B cell (primary cell): ENCODE measurements at regions not wholly inside any gene's neighbourhood (a gene's known extent, or its start where the extent isn't known, plus 50 kb on each side); places are given as distances from the start of the nearest gene placed in this dataset.

ENCODE experiments used
- ATAC-seq: fragments of 200-7000 bp; cut with Tn5 transposase; one replicate; pipeline ENCODE4 v1.10.0; 2021; ENCODE audit warnings: low read depth, mild to moderate bottlenecking, moderate number of reproducible peaks, moderate library complexity
- CTCF ChIA-PET: fragments of 350-600 bp; sonication (Branson Sonifier 250); formaldehyde crosslinking; loops from one replicate; lab custom pipeline; 2021; ENCODE audit warnings: antibody characterized with exemption, inconsistent platforms; lab: Charles Lee
- POLR2A ChIA-PET: fragments of 350-600 bp; sonication (Branson Sonifier 250); formaldehyde crosslinking; loops from one replicate; lab custom pipeline; 2021; ENCODE audit warnings: antibody characterized with exemption; lab: Charles Lee
- DNase-seq: peaks from one replicate; pipeline ENCODE4 v3.0.0; 2013
- H2AFZ ChIP-seq: 2 replicates; pipeline ENCODE4 v1.6.1; 2012; ENCODE audit warnings: mild to moderate bottlenecking, low read depth, low read length; ENCODE audit not compliant: insufficient read depth, poor library complexity, severe bottlenecking
- H3K27ac ChIP-seq, 2 donors: 1 replicate in 1 of 2; 2 replicates in 1 of 2; pipeline ENCODE4 v1.5.1; 2012 to 2013; ENCODE audit warnings: low read length in 2 of 2, mild to moderate bottlenecking in 2 of 2, moderate library complexity in 1 of 2
- H3K27me3 ChIP-seq, 4 experiments: fragments of 200-600 bp in 1 of 4; sonication (generic) in 1 of 4; replicated peaks in 1 of 4; 1 replicate in 2 of 4; 2 replicates in 2 of 4; pipeline versions ENCODE4 v1.6.1 to v1.7.0; 2013 to 2016; ENCODE audit warnings: low read length in 3 of 4, mild to moderate bottlenecking in 2 of 4, mixed read lengths in 1 of 4, moderate library complexity in 1 of 4; ENCODE audit not compliant: insufficient read depth in 4 of 4, control insufficient read depth in 3 of 4; ENCODE audit errors: control extremely low read depth in 1 of 4
- H3K36me3 ChIP-seq, 2 experiments: replicated peaks in 1 of 2; 1 replicate in 1 of 2; 2 replicates in 1 of 2; pipeline versions ENCODE4 v1.6.1 to v1.7.1; 2013; ENCODE audit warnings: low read length in 1 of 2; ENCODE audit not compliant: insufficient read depth in 2 of 2, control insufficient read depth in 1 of 2; ENCODE audit errors: control extremely low read depth in 1 of 2, extremely low read depth in 1 of 2
- H3K4me1 ChIP-seq, 2 donors: fragments of 200-600 bp in 1 of 2; sonication (generic) in 1 of 2; 1 replicate in 1 of 2; 2 replicates in 1 of 2; pipeline versions ENCODE4 v1.5.1 to v1.6.1; 2013 to 2017; ENCODE audit warnings: low read length in 2 of 2; ENCODE audit not compliant: control insufficient read depth in 2 of 2, insufficient read depth in 2 of 2
- H3K4me2 ChIP-seq: replicated peaks from 2 replicates; pipeline ENCODE3; 2012; ENCODE audit warnings: mild to moderate bottlenecking, low read depth, low read length; ENCODE audit not compliant: poor library complexity, severe bottlenecking
- H3K4me3 ChIP-seq, 5 experiments: fragments of 200-600 bp in 1 of 5; sonication (generic) in 1 of 5; 1 replicate in 3 of 5; 2 replicates in 2 of 5; pipeline versions ENCODE4 v1.5.1 to v1.7.0; 2011 to 2016; ENCODE audit warnings: low read length in 4 of 5, mild to moderate bottlenecking in 4 of 5, low read depth in 2 of 5, control low read depth in 1 of 5, moderate library complexity in 1 of 5; ENCODE audit not compliant: insufficient read depth in 1 of 5; ENCODE audit errors: control extremely low read depth in 1 of 5, extremely low read depth in 1 of 5
- H3K79me2 ChIP-seq: fragments of 200-600 bp; sonication (generic); one replicate; pipeline ENCODE4 v1.6.0; 2016; ENCODE audit warnings: low read length; ENCODE audit not compliant: control insufficient read depth, insufficient read depth
- H3K9ac ChIP-seq: fragments of 200-600 bp; sonication (generic); 2 replicates; pipeline ENCODE4 v1.6.1; 2017; ENCODE audit warnings: mild to moderate bottlenecking, low read length, moderate library complexity
- H3K9me3 ChIP-seq, 3 donors: one replicate each; pipeline versions ENCODE4 v1.6.1 to v1.7.1; 2013; ENCODE audit warnings: low read length in 2 of 3; ENCODE audit not compliant: control insufficient read depth in 2 of 3, insufficient read depth in 1 of 3; ENCODE audit errors: control extremely low read depth in 1 of 3
- H4K20me1 ChIP-seq: 2 replicates; pipeline ENCODE4 v1.6.0; 2012; ENCODE audit warnings: mild to moderate bottlenecking, low read length; ENCODE audit not compliant: insufficient read depth, control insufficient read depth, poor library complexity, severe bottlenecking
- H3K27ac Mint-ChIP-seq: one replicate; pipeline ENCODE4 v1.8.0; 2021; ENCODE audit warnings: mixed read lengths
- H3K27me3 Mint-ChIP-seq: one replicate; pipeline ENCODE4 v1.8.0; 2021; ENCODE audit warnings: mixed read lengths
- H3K4me1 Mint-ChIP-seq: one replicate; pipeline ENCODE4 v1.8.0; 2021; ENCODE audit warnings: mixed read lengths
- H3K4me3 Mint-ChIP-seq: one replicate; pipeline ENCODE4 v1.8.0; 2021; ENCODE audit warnings: mixed read lengths
- H3K9me3 Mint-ChIP-seq: one replicate; pipeline ENCODE4 v1.8.0; 2022; ENCODE audit warnings: mixed read lengths; ENCODE audit not compliant: insufficient read depth
- CTCF ChIP-seq: fragments of 200-600 bp; IDR thresholded peaks from one replicate; pipeline ENCODE4 v1.8.0; 2022; ENCODE audit warnings: antibody characterized with exemption, mild to moderate bottlenecking
- EZH2 ChIP-seq: IDR thresholded peaks from 2 replicates; pipeline ENCODE4 v1.6.1; 2012; ENCODE audit warnings: borderline replicate concordance, low read depth, mild to moderate bottlenecking, moderate library complexity, low read length; ENCODE audit not compliant: insufficient read depth, poor library complexity, severe bottlenecking
- WGBS: methylation state at CpG from one replicate; pipeline ENCODE4 v1.1.5; 2013; ENCODE audit warnings: missing lambda C conversion rate; ENCODE audit not compliant: insufficient coverage; 5-methylcytosine and 5-hydroxymethylcytosine counted together
- intact Hi-C: fragments of 100-400 bp; cut with micrococcal nuclease; formaldehyde crosslinking; loops from one replicate; pipeline ENCODE4 v1.10.0; 2022

GRCh38 chr5:110195288-110195687 lies 505.6 kb downstream of the MAN2A1 start:
- Histone ChIP-seq H3K36me3 (no peaks in the 10 kb centered on the region), H3K27ac (no peak overlapping the region), H3K79me2 (no peaks in the 10 kb centered on the region), H3K4me1 (no peaks in the 10 kb centered on the region), H3K9ac (no peak overlapping the region), H3K4me2 (no peak overlapping the region), H4K20me1 (no peaks in the 10 kb centered on the region), H2AFZ (no peak overlapping the region), H3K4me3 (no peak overlapping the region), H3K9me3 (peaks cover 0 to 6% (median 0%) of the 10 kb centered on the region in 3 donors), H3K27me3 (no peaks in the 10 kb centered on the region)
- Mint-ChIP-seq H3K9me3 (peaks cover 3% of the 10 kb centered on the region), H3K4me3 (no peak overlapping the region), H3K4me1 (no peaks in the 10 kb centered on the region), H3K27ac (no peak overlapping the region), H3K27me3 (no peaks in the 10 kb centered on the region)
- ATAC-seq (no peak), DNase-seq (no peak)
- WGBS, result 100% methylated on average over 1 of the region's 1 CpG
- ChIA-PET CTCF (no interaction called here), POLR2A (no interaction called here)
- intact Hi-C loops, result no loop called here
- TF ChIP-seq CTCF (no peak), EZH2 (no peak)

DNA sequence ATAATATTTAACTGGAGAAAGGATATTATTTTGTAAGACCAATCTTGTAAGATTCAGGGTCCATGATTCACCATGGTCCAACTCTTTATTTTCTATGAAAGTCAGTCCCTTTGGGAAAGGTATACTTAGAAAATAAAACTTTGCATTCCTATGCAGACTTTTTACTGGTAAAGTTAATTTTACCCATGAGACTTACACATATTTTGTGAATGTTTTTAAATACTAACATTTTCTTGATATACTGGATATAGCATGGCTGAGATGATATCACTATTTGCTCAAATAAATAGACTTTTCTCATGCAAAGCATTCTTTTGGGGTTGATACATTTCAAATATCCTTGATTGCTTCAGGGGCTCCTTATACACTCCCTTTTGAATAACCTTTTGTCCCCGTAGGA lies 512.1 kb downstream of the MAN2A1 start:
- H3K27ac Mint-ChIP-seq, result no peak overlapping the region
- Histone ChIP-seq H3K4me1 (no peaks in the 10 kb centered on the region), H3K9me3 (peaks cover 0 to 1% (median 0%) of the 10 kb centered on the region in 3 donors), H4K20me1 (no peaks in the 10 kb centered on the region), H2AFZ (no peak overlapping the region), H3K27ac (no peak overlapping the region), H3K79me2 (no peaks in the 10 kb centered on the region), H3K4me2 (no peak overlapping the region), H3K9ac (no peak overlapping the region), H3K36me3 (no peaks in the 10 kb centered on the region), H3K27me3 (no peaks in the 10 kb centered on the region), H3K4me3 (no peak overlapping the region)
- ATAC-seq (no peak), DNase-seq (no peak)
- WGBS, result no CpG with 5 or more reads among the region's 1 CpG
- no peak for TF ChIP-seq CTCF
- TF ChIP-seq EZH2, result no peak
- intact Hi-C loops, result no loop called here
- no peaks in the 10 kb centered on the region for H3K4me1 Mint-ChIP-seq
- H3K4me3 Mint-ChIP-seq, result no peak overlapping the region
- CTCF ChIA-PET, result no interaction called here
- H3K9me3 Mint-ChIP-seq, result peaks cover 4% of the 10 kb centered on the region
- H3K27me3 Mint-ChIP-seq, result no peaks in the 10 kb centered on the region
- POLR2A ChIA-PET, result no interaction called here
